Parathyroid adenoma (tissue), 2 donors: ENCODE measurements at regions not wholly inside any gene's neighbourhood (a gene's known extent, or its start where the extent isn't known, plus 50 kb on each side); places are given as distances from the start of the nearest gene placed in this dataset.

Experiments
- H2AFZ ChIP-seq: fragments of 300-600 bp; sonication (generic); one replicate; pipeline ENCODE4 v1.7.0; 2017; ENCODE audit warnings: antibody characterized with exemption, mild to moderate bottlenecking
- H3K27ac ChIP-seq: fragments of 300-600 bp; sonication (generic); one replicate; pipeline ENCODE4 v1.7.0; 2017
- H3K27me3 ChIP-seq: fragments of 300-600 bp; sonication (generic); one replicate; pipeline ENCODE4 v1.7.0; 2017; ENCODE audit warnings: low read length; ENCODE audit not compliant: control insufficient read depth, insufficient read depth
- H3K36me3 ChIP-seq: fragments of 300-600 bp; sonication (generic); one replicate; pipeline ENCODE4 v1.7.0; 2017; ENCODE audit warnings: low read length; ENCODE audit not compliant: control insufficient read depth, insufficient read depth
- H3K4me1 ChIP-seq: fragments of 300-600 bp; sonication (generic); one replicate; pipeline ENCODE4 v1.7.0; 2017; ENCODE audit warnings: control low read depth
- H3K4me2 ChIP-seq: fragments of 300-600 bp; sonication (generic); one replicate; pipeline ENCODE4 v1.7.0; 2017; ENCODE audit warnings: low read length
- H3K4me3 ChIP-seq: fragments of 300-600 bp; sonication (generic); one replicate; pipeline ENCODE4 v1.7.0; 2017; ENCODE audit warnings: low read depth, low read length
- H3K79me2 ChIP-seq: fragments of 300-600 bp; sonication (generic); one replicate; pipeline ENCODE4 v1.7.0; 2017; ENCODE audit warnings: control low read depth
- H3K9ac ChIP-seq: fragments of 300-600 bp; sonication (generic); one replicate; pipeline ENCODE4 v1.7.0; 2017; ENCODE audit warnings: mild to moderate bottlenecking
- H3K9me3 ChIP-seq: fragments of 300-600 bp; sonication (generic); one replicate; pipeline ENCODE4 v1.7.0; 2017; ENCODE audit warnings: low read length; ENCODE audit not compliant: control insufficient read depth
- CTCF ChIP-seq: fragments of 300-600 bp; sonication (generic); IDR thresholded peaks from one replicate; pipeline ENCODE4 v1.7.0; 2017; ENCODE audit warnings: antibody characterized with exemption, mild to moderate bottlenecking
- donor health status: primary hyperparathyroidism.

- TF ChIP-seq CTCF, result no peak
- Histone ChIP-seq H3K4me2 (no peak overlapping the region), H3K9me3 (no peaks in the 10 kb centered on the region), H3K9ac (no peak overlapping the region), H2AFZ (no peak overlapping the region), H3K4me3 (no peak overlapping the region), H3K36me3 (no peaks in the 10 kb centered on the region), H3K4me1 (no peaks in the 10 kb centered on the region), H3K27me3 (no peaks in the 10 kb centered on the region), H3K79me2 (no peaks in the 10 kb centered on the region), H3K27ac (no peak overlapping the region)
Measured at GRCh38 chr10:2049560-2049959, 312.2 kb upstream of the ADARB2 start.

GRCh38 chr10:2048337-2048973 is 311.1 kb upstream of the ADARB2 start:
- Histone ChIP-seq H2AFZ (no peak overlapping the region), H3K9me3 (no peaks in the 10 kb centered on the region), H3K36me3 (no peaks in the 10 kb centered on the region), H3K9ac (no peak overlapping the region), H3K4me2 (no peak overlapping the region), H3K27ac (no peak overlapping the region), H3K4me1 (no peaks in the 10 kb centered on the region), H3K27me3 (no peaks in the 10 kb centered on the region), H3K4me3 (no peak overlapping the region), H3K79me2 (no peaks in the 10 kb centered on the region)
- no peak for TF ChIP-seq CTCF

- no peaks in the 10 kb centered on the region for H3K9me3 ChIP-seq
- no peaks in the 10 kb centered on the region for H3K36me3 ChIP-seq
- H3K4me1 ChIP-seq, result no peaks in the 10 kb centered on the region
- no peak overlapping the region for H3K27ac ChIP-seq
- no peaks in the 10 kb centered on the region for H3K27me3 ChIP-seq
- no peak overlapping the region for H2AFZ ChIP-seq
- no peaks in the 10 kb centered on the region for H3K79me2 ChIP-seq
- TF ChIP-seq CTCF, result no peak
- H3K4me2 ChIP-seq, result no peak overlapping the region
- no peak overlapping the region for H3K4me3 ChIP-seq
- H3K9ac ChIP-seq, result no peak overlapping the region
Measured at GRCh38 chr10:2047679-2048078, 310.4 kb upstream of the ADARB2 start.

- no peak for TF ChIP-seq CTCF
Measured at GRCh38 chr10:2043379-2043778, 306.1 kb upstream of the ADARB2 start.

GRCh38 chr10:2038036-2038435 is 300.7 kb upstream of the ADARB2 start:
- no peaks in the 10 kb centered on the region for H3K4me1 ChIP-seq
- no peaks in the 10 kb centered on the region for H3K27me3 ChIP-seq
- H2AFZ ChIP-seq, result no peak overlapping the region
- no peaks in the 10 kb centered on the region for H3K9me3 ChIP-seq
- TF ChIP-seq CTCF, result no peak
- H3K4me2 ChIP-seq, result no peak overlapping the region
- no peaks in the 10 kb centered on the region for H3K36me3 ChIP-seq
- H3K79me2 ChIP-seq, result no peaks in the 10 kb centered on the region
- no peak overlapping the region for H3K4me3 ChIP-seq
- H3K9ac ChIP-seq, result no peak overlapping the region
- H3K27ac ChIP-seq, result no peak overlapping the region

More at GRCh38 chr10:2043379-2043778, 306.1 kb upstream of the ADARB2 start:
- Histone ChIP-seq H3K4me1 (no peaks in the 10 kb centered on the region), H3K27ac (no peak overlapping the region), H2AFZ (no peak overlapping the region), H3K4me2 (no peak overlapping the region), H3K4me3 (no peak overlapping the region), H3K36me3 (no peaks in the 10 kb centered on the region), H3K79me2 (no peaks in the 10 kb centered on the region), H3K9me3 (no peaks in the 10 kb centered on the region), H3K27me3 (no peaks in the 10 kb centered on the region), H3K9ac (no peak overlapping the region)
